ENCODE measurements at regions not wholly inside any gene's neighbourhood (a gene's known extent, or its start where the extent isn't known, plus 50 kb on each side); places are given as distances from the start of the nearest gene placed in this dataset.

DNA sequence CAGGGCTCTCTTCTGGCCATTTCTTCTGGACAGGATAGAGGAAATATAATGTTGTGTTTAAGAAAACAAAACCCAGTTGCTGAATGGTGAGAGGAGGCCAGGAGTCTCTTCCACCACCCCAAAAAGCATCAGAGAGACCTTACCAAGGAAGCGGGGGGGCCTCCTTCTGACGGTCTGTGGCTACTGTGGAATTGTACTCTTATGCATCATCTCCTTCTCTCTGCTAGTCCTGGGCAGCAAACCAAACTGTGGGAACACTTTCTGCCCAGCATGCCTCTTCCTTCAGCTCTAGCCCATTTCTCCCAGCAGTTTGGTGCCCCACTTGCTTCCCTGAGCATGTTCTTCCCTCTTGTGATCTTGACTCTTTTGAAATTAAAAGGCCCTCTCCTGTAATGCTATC is 157.7 kb downstream of the HHIPL2 start:
- TF ChIP-seq BHLHE40 (IDR thresholded peaks at IDR 0.05; ENCODE audit: borderline replicate concordance): no peak
- no peak for TF ChIP-seq FOXK2 (IDR thresholded peaks at IDR 0.05)
- no peak for TF ChIP-seq NFRKB (IDR thresholded peaks at IDR 0.05)
- no peak for TF ChIP-seq CTBP1 (IDR thresholded peaks at IDR 0.05; ENCODE audit: borderline replicate concordance)
- TF ChIP-seq SUZ12 (IDR thresholded peaks at IDR 0.05): no peak
- TF ChIP-seq, protein P1, sequence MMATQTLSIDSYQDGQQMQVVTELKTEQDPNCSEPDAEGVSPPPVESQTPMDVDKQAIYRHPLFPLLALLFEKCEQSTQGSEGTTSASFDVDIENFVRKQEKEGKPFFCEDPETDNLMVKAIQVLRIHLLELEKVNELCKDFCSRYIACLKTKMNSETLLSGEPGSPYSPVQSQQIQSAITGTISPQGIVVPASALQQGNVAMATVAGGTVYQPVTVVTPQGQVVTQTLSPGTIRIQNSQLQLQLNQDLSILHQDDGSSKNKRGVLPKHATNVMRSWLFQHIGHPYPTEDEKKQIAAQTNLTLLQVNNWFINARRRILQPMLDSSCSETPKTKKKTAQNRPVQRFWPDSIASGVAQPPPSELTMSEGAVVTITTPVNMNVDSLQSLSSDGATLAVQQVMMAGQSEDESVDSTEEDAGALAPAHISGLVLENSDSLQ (IDR thresholded peaks at IDR 0.05): no peak
- TF ChIP-seq ZNF384 (IDR thresholded peaks at IDR 0.05): no peak
- no peak for TF ChIP-seq SP1 (IDR thresholded peaks at IDR 0.05)
- no peak for TF ChIP-seq LEF1 (IDR thresholded peaks at IDR 0.05; ENCODE audit: borderline replicate concordance)
- TF ChIP-seq FOXM1 (IDR thresholded peaks at IDR 0.05; ENCODE audit: borderline replicate concordance): no peak
- no peak for TF ChIP-seq ARNT (IDR thresholded peaks at IDR 0.05)
- TF ChIP-seq L3MBTL2 (conservative IDR thresholded peaks at IDR 0.05): no peak
